HG02588 (cell line): ENCODE measurements at regions not wholly inside any gene's neighbourhood (a gene's known extent, or its start where the extent isn't known, plus 50 kb on each side); places are given as distances from the start of the nearest gene placed in this dataset.
"Not testable (repeated sequence)": the region's sequence is repeated elsewhere in the genome, so short reads cannot be mapped to it uniquely, and the experiment has no call there.

Experiments used
- ATAC-seq: cut with Tn5 transposase; IDR thresholded peaks from one replicate; pipeline ENCODE4 v1.9.1; 2021; ENCODE audit warnings: mild to moderate bottlenecking, moderate library complexity; ENCODE audit not compliant: unreplicated experiment

- ATAC-seq, result no peak
Measured at GRCh38 chr6:120383681-120384080, 950.6 kb downstream of the TBC1D32 start.

- ATAC-seq, result no peak
Measured at GRCh38 chr6:120378582-120379220, 955.6 kb downstream of the TBC1D32 start.

- ATAC-seq, result no peak
Measured at GRCh38 chr6:120373185-120373584, 961.1 kb downstream of the TBC1D32 start.

GRCh38 chr6:120363429-120363828 is 970.9 kb downstream of the TBC1D32 start:
- ATAC-seq, result no peak

GRCh38 chr6:120358535-120358934 is 975.7 kb downstream of the TBC1D32 start:
- not testable (repeated sequence) for ATAC-seq

GRCh38 chr6:120357447-120357846 is 976.8 kb downstream of the TBC1D32 start:
- no peak for ATAC-seq

- ATAC-seq, result no peak
Measured at GRCh38 chr6:120355822-120356221, 978.5 kb downstream of the TBC1D32 start.

GRCh38 chr6:120354452-120355098 is 979.7 kb downstream of the TBC1D32 start:
- ATAC-seq, result no peak

GRCh38 chr6:120352491-120352890 is 981.8 kb downstream of the TBC1D32 start:
- ATAC-seq, result no peak

GRCh38 chr6:120348926-120349325 is 985.4 kb downstream of the TBC1D32 start:
- ATAC-seq, result no peak

GRCh38 chr6:120328521-120328920 is 979.0 kb upstream of the MAN1A1 start:
- ATAC-seq, result no peak

GRCh38 chr6:120320481-120321162 is 971.1 kb upstream of the MAN1A1 start:
- ATAC-seq, result no peak

- ATAC-seq, result no peak
Measured at GRCh38 chr6:120304223-120304622, 954.7 kb upstream of the MAN1A1 start.

GRCh38 chr6:120303527-120303926 is 954.0 kb upstream of the MAN1A1 start:
- ATAC-seq, result no peak

GRCh38 chr6:120302041-120302440 is 952.5 kb upstream of the MAN1A1 start:
- no peak for ATAC-seq

GRCh38 chr6:120290964-120291363 is 941.4 kb upstream of the MAN1A1 start:
- no peak for ATAC-seq

- ATAC-seq, result no peak
Measured at GRCh38 chr6:120282005-120282404, 932.4 kb upstream of the MAN1A1 start.

GRCh38 chr6:120279466-120280167 is 930.1 kb upstream of the MAN1A1 start:
- ATAC-seq, result no peak

GRCh38 chr6:120278689-120279396 is 929.3 kb upstream of the MAN1A1 start:
- ATAC-seq, result no peak

- ATAC-seq, result no peak
Measured at GRCh38 chr6:120274547-120274946, 925.0 kb upstream of the MAN1A1 start.

GRCh38 chr6:120273411-120273810 is 923.9 kb upstream of the MAN1A1 start:
- ATAC-seq, result no peak
